ENCODE measurements at regions not wholly inside any gene's neighbourhood (a gene's known extent, or its start where the extent isn't known, plus 50 kb on each side); places are given as distances from the start of the nearest gene placed in this dataset.

GRCh38 chrX:65903750-65904149, 136.1 kb downstream of the VSIG4 start:
- TF ChIP-seq POLR2AphosphoS5 (IDR thresholded peaks at IDR 0.05; ENCODE audit: low read depth, low read length), result no peak
- TF ChIP-seq CTCF (IDR thresholded peaks at IDR 0.05), result no peak
- TF ChIP-seq, protein P1, sequence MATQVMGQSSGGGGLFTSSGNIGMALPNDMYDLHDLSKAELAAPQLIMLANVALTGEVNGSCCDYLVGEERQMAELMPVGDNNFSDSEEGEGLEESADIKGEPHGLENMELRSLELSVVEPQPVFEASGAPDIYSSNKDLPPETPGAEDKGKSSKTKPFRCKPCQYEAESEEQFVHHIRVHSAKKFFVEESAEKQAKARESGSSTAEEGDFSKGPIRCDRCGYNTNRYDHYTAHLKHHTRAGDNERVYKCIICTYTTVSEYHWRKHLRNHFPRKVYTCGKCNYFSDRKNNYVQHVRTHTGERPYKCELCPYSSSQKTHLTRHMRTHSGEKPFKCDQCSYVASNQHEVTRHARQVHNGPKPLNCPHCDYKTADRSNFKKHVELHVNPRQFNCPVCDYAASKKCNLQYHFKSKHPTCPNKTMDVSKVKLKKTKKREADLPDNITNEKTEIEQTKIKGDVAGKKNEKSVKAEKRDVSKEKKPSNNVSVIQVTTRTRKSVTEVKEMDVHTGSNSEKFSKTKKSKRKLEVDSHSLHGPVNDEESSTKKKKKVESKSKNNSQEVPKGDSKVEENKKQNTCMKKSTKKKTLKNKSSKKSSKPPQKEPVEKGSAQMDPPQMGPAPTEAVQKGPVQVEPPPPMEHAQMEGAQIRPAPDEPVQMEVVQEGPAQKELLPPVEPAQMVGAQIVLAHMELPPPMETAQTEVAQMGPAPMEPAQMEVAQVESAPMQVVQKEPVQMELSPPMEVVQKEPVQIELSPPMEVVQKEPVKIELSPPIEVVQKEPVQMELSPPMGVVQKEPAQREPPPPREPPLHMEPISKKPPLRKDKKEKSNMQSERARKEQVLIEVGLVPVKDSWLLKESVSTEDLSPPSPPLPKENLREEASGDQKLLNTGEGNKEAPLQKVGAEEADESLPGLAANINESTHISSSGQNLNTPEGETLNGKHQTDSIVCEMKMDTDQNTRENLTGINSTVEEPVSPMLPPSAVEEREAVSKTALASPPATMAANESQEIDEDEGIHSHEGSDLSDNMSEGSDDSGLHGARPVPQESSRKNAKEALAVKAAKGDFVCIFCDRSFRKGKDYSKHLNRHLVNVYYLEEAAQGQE (IDR thresholded peaks at IDR 0.05; ENCODE audit: insufficient read depth in 1 of 2, low read depth in 2 of 2, low read length in 1 of 2), result no peak
- no peak for TF ChIP-seq SIN3A (IDR thresholded peaks at IDR 0.05; ENCODE audit: borderline replicate concordance, insufficient read depth, low read depth, low read length)
